HCT116 (cell line): ENCODE measurements at regions not wholly inside any gene's neighbourhood (a gene's known extent, or its start where the extent isn't known, plus 50 kb on each side); places are given as distances from the start of the nearest gene placed in this dataset.

Source experiments
- ATAC-seq: fragments of 200-7000 bp; cut with Tn5 transposase; 2 replicates; pipeline ENCODE4 v1.9.1; 2020; ENCODE audit warnings: mild to moderate bottlenecking, moderate library complexity
- BruUV-seq: library from RNA; stranded (reverse); fragments of 400-500 nt; replicated peaks from 2 replicates; lab custom pipeline; 2021; lab: Mats Ljungman, UMichigan
- CTCF ChIA-PET: fragments of 300-600 bp; sonication (Branson Sonifier 250); formaldehyde crosslinking; loops from one replicate; lab custom pipeline; 2021; ENCODE audit warnings: antibody characterized with exemption; lab: Charles Lee
- POLR2A ChIA-PET: fragments of 300-600, 350-600 bp; sonication (Branson Sonifier 250); formaldehyde crosslinking; loops from one replicate; lab custom pipeline; 2021; ENCODE audit warnings: antibody characterized with exemption; lab: Charles Lee
- RAD21 ChIA-PET, 2 experiments: fragments of 300-600 bp; sonication (Branson Sonifier 250); formaldehyde crosslinking; loops; one replicate each; lab custom pipeline; 2023; ENCODE audit warnings: low total read pairs in 2 of 2; ENCODE audit not compliant: uncharacterized antibody in 2 of 2, unreplicated experiment in 2 of 2, low non-redundant PET in 1 of 2; lab: Charles Lee
- DNase-seq: peaks from one replicate; pipeline ENCODE4 v3.0.0-alpha.2; 2010; ENCODE audit warnings: low read depth, low spot score
- H2AFZ ChIP-seq: fragments of 200-600 bp; shearing (Covaris generic), sonication (generic); 2 replicates; pipeline ENCODE4 v1.6.1; 2017; ENCODE audit warnings: low read depth, mixed run types, mixed read lengths, antibody characterized with exemption, low read length; ENCODE audit not compliant: poor library complexity, severe bottlenecking
- H3K27ac ChIP-seq: 2 replicates; pipeline ENCODE4 v1.5.1; 2012; ENCODE audit warnings: low read depth, low read length
- H3K27me3 ChIP-seq: fragments of 200-600 bp; sonication (generic); 2 replicates; pipeline ENCODE4 v1.6.1; 2016; ENCODE audit warnings: mixed run types, low read length, mixed read lengths; ENCODE audit not compliant: insufficient read depth
- H3K36me3 ChIP-seq, 2 experiments: fragments of 200-500 bp in 1 of 2; fragments of 200-600 bp in 1 of 2; sonication (Bioruptor generic) in 1 of 2; sonication (generic) in 1 of 2; 2 replicates each; pipeline versions ENCODE4 v1.5.1 to v1.6.1; 2014 to 2016; ENCODE audit warnings: low read length in 2 of 2, inconsistent platforms in 1 of 2, mixed read lengths in 1 of 2, mixed run types in 1 of 2; ENCODE audit not compliant: insufficient read depth in 2 of 2, control insufficient read depth in 1 of 2
- H3K4me1 ChIP-seq, 2 experiments: fragments of 200-600 bp in 1 of 2; sonication (generic) in 1 of 2; 2 replicates each; pipeline versions ENCODE4 v1.5.1 to v1.6.1; 2012 to 2017; ENCODE audit warnings: low read length in 2 of 2, inconsistent platforms in 1 of 2, mild to moderate bottlenecking in 1 of 2, mixed read lengths in 1 of 2, mixed run types in 1 of 2, moderate library complexity in 1 of 2; ENCODE audit not compliant: insufficient read depth in 2 of 2, control insufficient read depth in 1 of 2
- H3K4me2 ChIP-seq: fragments of 200-600 bp; sonication (generic); 2 replicates; pipeline ENCODE4 v1.6.1; 2017; ENCODE audit warnings: mixed run types, low read length, mixed read lengths
- H3K4me3 ChIP-seq, 2 experiments: fragments of 200-600 bp in 1 of 2; sonication (generic) in 1 of 2; replicated peaks in 1 of 2; 2 replicates each; pipeline ENCODE4 v1.5.1; 2011 to 2016; ENCODE audit warnings: low read length in 2 of 2, control low read depth in 1 of 2, low read depth in 1 of 2, mild to moderate bottlenecking in 1 of 2, mixed read lengths in 1 of 2, mixed run types in 1 of 2
- H3K79me2 ChIP-seq: fragments of 200-600 bp; sonication (generic); 2 replicates; pipeline ENCODE4 v1.6.1; 2017; ENCODE audit warnings: mild to moderate bottlenecking, mixed run types, low read length, moderate library complexity, mixed read lengths; ENCODE audit not compliant: insufficient read depth
- H3K9ac ChIP-seq: fragments of 200-600 bp; sonication (generic); 2 replicates; pipeline ENCODE4 v1.6.1; 2016; ENCODE audit warnings: low read length, mixed read lengths
- H3K9me2 ChIP-seq: fragments of 200-600 bp; sonication (generic), shearing (Covaris generic); 2 replicates; pipeline ENCODE4 v1.6.1; 2017; ENCODE audit warnings: mixed run types, mild to moderate bottlenecking, moderate library complexity; ENCODE audit not compliant: insufficient read depth
- H3K9me3 ChIP-seq, 2 experiments: fragments of 200-500 bp in 1 of 2; fragments of 200-600 bp in 1 of 2; sonication (Bioruptor generic) in 1 of 2; sonication (generic) in 1 of 2; 2 replicates each; pipeline ENCODE4 v1.6.1; 2014 to 2017; ENCODE audit warnings: low read length in 2 of 2, mixed read lengths in 2 of 2, inconsistent platforms in 1 of 2, low read depth in 1 of 2, mild to moderate bottlenecking in 1 of 2, mixed run types in 1 of 2, moderate library complexity in 1 of 2; ENCODE audit not compliant: control insufficient read depth in 1 of 2, insufficient read depth in 1 of 2
- H4K20me1 ChIP-seq: fragments of 200-600 bp; sonication (generic), shearing (Covaris generic); 2 replicates; pipeline ENCODE4 v1.6.1; 2017; ENCODE audit warnings: mixed run types, mild to moderate bottlenecking, moderate library complexity; ENCODE audit not compliant: insufficient read depth
- CBX3 ChIP-seq: IDR thresholded peaks from 2 replicates; pipeline ENCODE4 v1.6.1; 2012; ENCODE audit warnings: low read depth
- CEBPB ChIP-seq: IDR thresholded peaks from 2 replicates; pipeline ENCODE4 v1.6.1; 2012; ENCODE audit warnings: low read depth
- EGR1 ChIP-seq: IDR thresholded peaks from 2 replicates; pipeline ENCODE4 v1.6.1; 2012; ENCODE audit warnings: low read depth
- ELF1 ChIP-seq: IDR thresholded peaks from 2 replicates; pipeline ENCODE4 v1.6.1; 2012; ENCODE audit warnings: low read depth, borderline replicate concordance
- EZH2 ChIP-seq: fragments of 200-600 bp; sonication (generic); IDR thresholded peaks from 2 replicates; pipeline ENCODE4 v1.6.1; 2017; ENCODE audit warnings: antibody characterized with exemption, mixed run types
- JUND ChIP-seq: IDR thresholded peaks from 2 replicates; pipeline ENCODE4 v1.6.1; 2012
- POLR2AphosphoS5 ChIP-seq: IDR thresholded peaks from 2 replicates; pipeline ENCODE4 v1.6.1; 2011; ENCODE audit warnings: mild to moderate bottlenecking, low read depth, low read length, moderate library complexity
- RAD21 ChIP-seq: IDR thresholded peaks from 2 replicates; pipeline ENCODE4 v1.6.1; 2012; ENCODE audit warnings: low read depth, mild to moderate bottlenecking
- SP1 ChIP-seq: IDR thresholded peaks from 2 replicates; pipeline ENCODE4 v1.6.1; 2012; ENCODE audit warnings: low read depth
- SRF ChIP-seq: IDR thresholded peaks from 2 replicates; pipeline ENCODE4 v1.6.1; 2012; ENCODE audit warnings: low read depth
- TCF7L2 ChIP-seq: IDR thresholded peaks from 2 replicates; pipeline ENCODE4 v1.7.0; 2011; ENCODE audit warnings: borderline replicate concordance, inconsistent platforms; ENCODE audit not compliant: insufficient read depth, insufficient read length; ENCODE audit errors: extremely low read depth
- YY1 ChIP-seq: IDR thresholded peaks from 2 replicates; pipeline ENCODE4 v1.6.1; 2011; ENCODE audit warnings: low read length, low read depth, moderate library complexity, mild to moderate bottlenecking; ENCODE audit not compliant: insufficient replicate concordance; ENCODE audit errors: extremely low read depth
- ZFX ChIP-seq: fragments of 450-650 bp; IDR thresholded peaks from 2 replicates; pipeline ENCODE4 v1.6.1; 2017
- ZNF274 ChIP-seq: fragments of 200-500 bp; sonication (Bioruptor generic); IDR thresholded peaks from 2 replicates; pipeline ENCODE4 v1.6.1; 2014; ENCODE audit warnings: mild to moderate bottlenecking, low read depth, low read length, inconsistent platforms
- intact Hi-C: fragments of 100-400 bp; cut with micrococcal nuclease; formaldehyde crosslinking; loops from 2 replicates; pipeline ENCODE4 v1.10.0; 2022
- TF ChIP-seq, protein P1 (sequence below), 3 experiments: fragments of 200-600 bp in 1 of 3; sonication (generic) in 1 of 3; IDR thresholded peaks in 2 of 3; conservative IDR thresholded peaks in 1 of 3; 2 replicates each; pipeline ENCODE4 v1.5.1; 2012 to 2017; ENCODE audit warnings: low read depth in 2 of 3, low read length in 2 of 3, antibody characterized with exemption in 1 of 3, borderline replicate concordance in 1 of 3, control low read depth in 1 of 3, mild to moderate bottlenecking in 1 of 3, mixed read lengths in 1 of 3, mixed run types in 1 of 3, moderate library complexity in 1 of 3; ENCODE audit not compliant: insufficient read depth in 1 of 3
- TF ChIP-seq, protein P2 (sequence below): IDR thresholded peaks from 2 replicates; pipeline ENCODE4 v1.6.1; 2012
- TF ChIP-seq, protein P3 (sequence below): IDR thresholded peaks from 2 replicates; pipeline ENCODE4 v1.6.1; 2012

DNA sequence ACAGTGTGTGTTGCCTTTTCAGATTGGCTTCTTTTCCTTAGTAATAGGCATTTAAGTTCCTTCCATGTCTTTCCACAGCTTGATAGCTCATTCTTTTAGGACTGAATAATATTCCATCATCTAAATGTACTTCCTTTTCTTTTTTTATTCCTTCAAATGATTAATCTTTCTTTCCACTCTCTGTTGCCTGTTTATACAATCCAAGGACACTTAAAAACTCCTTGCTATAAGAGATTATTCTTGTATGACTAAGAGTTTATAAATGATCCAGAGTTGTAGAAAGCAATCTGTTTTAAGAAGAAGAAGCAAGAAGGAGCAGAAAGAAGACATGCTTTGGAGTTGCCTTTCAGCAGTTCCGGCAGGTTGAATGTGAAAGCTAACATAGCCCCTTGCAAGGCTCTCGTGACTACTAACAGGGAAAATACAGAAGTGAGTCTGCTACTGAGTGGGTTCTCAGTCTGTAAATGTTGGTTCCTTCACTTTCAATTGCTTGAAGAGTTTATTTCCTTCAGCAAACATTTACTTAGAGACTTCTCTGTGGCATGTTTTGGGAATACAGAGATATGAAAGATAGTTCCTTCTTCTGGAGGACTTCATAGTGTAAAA, 123.0 kb downstream of the PMAIP1 start:
- intact Hi-C loops: no loop called here
- no peak overlapping the region for H3K27ac ChIP-seq
- no TSS peak for BruUV-seq
- no peak for TF ChIP-seq YY1
- TF ChIP-seq CBX3: no peak
- TF ChIP-seq ZFX: no peak
- H3K27me3 ChIP-seq: no peaks in the 10 kb centered on the region
- no peak overlapping the region for H3K4me3 ChIP-seq
- DNase-seq: no peak
- H3K36me3 ChIP-seq: no peaks in the 10 kb centered on the region
- no peaks in the 10 kb centered on the region for H3K9me2 ChIP-seq
- no peaks in the 10 kb centered on the region for H3K79me2 ChIP-seq
- RAD21 ChIA-PET: no interaction called here
- no peak overlapping the region for H3K4me2 ChIP-seq
- ATAC-seq: no peak
- CTCF ChIA-PET: no interaction called here
- POLR2A ChIA-PET: no interaction called here
- no peak overlapping the region for H2AFZ ChIP-seq
- H3K9ac ChIP-seq: no peak overlapping the region
- no peaks in the 10 kb centered on the region; a peak in 1 of 4 replicates for H3K4me1 ChIP-seq
- H3K9me3 ChIP-seq: no peaks in the 10 kb centered on the region
- no peaks in the 10 kb centered on the region for H4K20me1 ChIP-seq

DNA sequence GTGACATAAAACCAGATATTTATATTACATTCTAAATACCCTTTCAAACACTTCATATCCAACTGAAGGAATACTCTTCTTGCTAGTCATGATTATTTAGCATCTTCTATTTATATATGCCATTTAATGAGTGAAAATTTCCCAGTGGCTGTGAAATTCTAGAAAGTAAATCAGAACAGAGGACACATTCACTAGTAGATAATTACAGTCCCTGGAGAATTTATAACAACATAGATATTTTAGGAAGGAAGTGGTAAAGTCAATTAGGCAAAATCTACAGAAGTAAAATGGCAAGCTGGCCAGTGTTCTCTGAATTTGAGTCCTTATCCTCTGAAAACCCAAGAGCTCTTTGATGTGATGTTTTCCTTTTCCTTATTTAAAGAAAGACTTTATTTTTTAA, 121.8 kb downstream of the PMAIP1 start:
- TF ChIP-seq, protein P1, sequence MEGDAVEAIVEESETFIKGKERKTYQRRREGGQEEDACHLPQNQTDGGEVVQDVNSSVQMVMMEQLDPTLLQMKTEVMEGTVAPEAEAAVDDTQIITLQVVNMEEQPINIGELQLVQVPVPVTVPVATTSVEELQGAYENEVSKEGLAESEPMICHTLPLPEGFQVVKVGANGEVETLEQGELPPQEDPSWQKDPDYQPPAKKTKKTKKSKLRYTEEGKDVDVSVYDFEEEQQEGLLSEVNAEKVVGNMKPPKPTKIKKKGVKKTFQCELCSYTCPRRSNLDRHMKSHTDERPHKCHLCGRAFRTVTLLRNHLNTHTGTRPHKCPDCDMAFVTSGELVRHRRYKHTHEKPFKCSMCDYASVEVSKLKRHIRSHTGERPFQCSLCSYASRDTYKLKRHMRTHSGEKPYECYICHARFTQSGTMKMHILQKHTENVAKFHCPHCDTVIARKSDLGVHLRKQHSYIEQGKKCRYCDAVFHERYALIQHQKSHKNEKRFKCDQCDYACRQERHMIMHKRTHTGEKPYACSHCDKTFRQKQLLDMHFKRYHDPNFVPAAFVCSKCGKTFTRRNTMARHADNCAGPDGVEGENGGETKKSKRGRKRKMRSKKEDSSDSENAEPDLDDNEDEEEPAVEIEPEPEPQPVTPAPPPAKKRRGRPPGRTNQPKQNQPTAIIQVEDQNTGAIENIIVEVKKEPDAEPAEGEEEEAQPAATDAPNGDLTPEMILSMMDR (IDR thresholded peaks at IDR 0.05 in 2 of 3, conservative IDR thresholded peaks at IDR 0.05 in 1 of 3; ENCODE audit: borderline replicate concordance in 1 of 3, insufficient read depth in 1 of 3, low read depth in 2 of 3, low read length in 2 of 3): no peak
- TF ChIP-seq EGR1 (no peak), JUND (no peak), RAD21 (no peak), ZFX (no peak), EZH2 (no peak), ZNF274 (no peak), POLR2AphosphoS5 (no peak), CEBPB (no peak), SRF (no peak), SP1 (no peak), YY1 (no peak), ELF1 (no peak), TCF7L2 (no peak)
- TF ChIP-seq, protein P2, sequence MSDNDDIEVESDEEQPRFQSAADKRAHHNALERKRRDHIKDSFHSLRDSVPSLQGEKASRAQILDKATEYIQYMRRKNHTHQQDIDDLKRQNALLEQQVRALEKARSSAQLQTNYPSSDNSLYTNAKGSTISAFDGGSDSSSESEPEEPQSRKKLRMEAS: no peak
- TF ChIP-seq, protein P3, sequence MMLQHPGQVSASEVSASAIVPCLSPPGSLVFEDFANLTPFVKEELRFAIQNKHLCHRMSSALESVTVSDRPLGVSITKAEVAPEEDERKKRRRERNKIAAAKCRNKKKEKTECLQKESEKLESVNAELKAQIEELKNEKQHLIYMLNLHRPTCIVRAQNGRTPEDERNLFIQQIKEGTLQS: no peak

More for the DNA sequence above, 121.8 kb downstream of the PMAIP1 start:
- intact Hi-C loops: no loop called here
- Histone ChIP-seq H3K9ac (no peak overlapping the region), H3K9me3 (no peaks in the 10 kb centered on the region), H3K79me2 (no peaks in the 10 kb centered on the region), H3K4me1 (no peaks in the 10 kb centered on the region), H3K4me3 (no peak overlapping the region), H3K36me3 (no peaks in the 10 kb centered on the region), H3K27me3 (no peaks in the 10 kb centered on the region), H2AFZ (no peak overlapping the region), H4K20me1 (no peaks in the 10 kb centered on the region), H3K27ac (no peak overlapping the region), H3K4me2 (no peak overlapping the region), H3K9me2 (no peaks in the 10 kb centered on the region)
- ChIA-PET POLR2A (no interaction called here), RAD21 (no interaction called here), CTCF (no interaction called here)
- ATAC-seq: no peak
- no TSS peak for BruUV-seq
- no peak for DNase-seq
